Fibroblast of skin of back (primary cell): ENCODE measurements at regions not wholly inside any gene's neighbourhood (a gene's known extent, or its start where the extent isn't known, plus 50 kb on each side); places are given as distances from the start of the nearest gene placed in this dataset.
"Not testable (repeated sequence)": the region's sequence is repeated elsewhere in the genome, so short reads cannot be mapped to it uniquely, and the experiment has no call there.

Source experiments
- DNase-seq: peaks from one replicate; pipeline ENCODE4 v3.0.0-alpha.2; 2013

- DNase-seq, result no peak
These were observed 77.5 kb upstream of the CDK6 start for GRCh38 chr7:92913849-92914248.

GRCh38 chr7:92910976-92911375 is 74.6 kb upstream of the CDK6 start:
- no peak for DNase-seq

- DNase-seq, result no peak
These were observed 73.5 kb upstream of the CDK6 start for GRCh38 chr7:92909686-92910475.

- peak; percentile 98 for DNase-seq
These were observed 68.1 kb upstream of the CDK6 start for GRCh38 chr7:92904244-92905131.

- DNase-seq, result no peak
These were observed 62.4 kb upstream of the CDK6 start for GRCh38 chr7:92898798-92899197.

- not testable (repeated sequence) for DNase-seq
These were observed 58.5 kb upstream of the CDK6 start for GRCh38 chr7:92894857-92895256.

GRCh38 chr7:92889081-92889480 is 52.7 kb upstream of the CDK6 start:
- no peak for DNase-seq
